GM23338 (cell line): ENCODE measurements at regions not wholly inside any gene's neighbourhood (a gene's known extent, or its start where the extent isn't known, plus 50 kb on each side); places are given as distances from the start of the nearest gene placed in this dataset.

Experiments used
- ATAC-seq: fragments of 200-7000 bp; cut with Tn5 transposase; 3 replicates; pipeline ENCODE4 v1.9.1; 2020
- DNase-seq: peaks from one replicate; pipeline ENCODE4 v3.0.0-alpha.2; 2015; ENCODE audit warnings: low spot score
- H2AFZ ChIP-seq: fragments of 200-600 bp; sonication (generic); 2 replicates; pipeline ENCODE4 v1.8.0; 2016; ENCODE audit warnings: antibody characterized with exemption, mild to moderate bottlenecking, moderate library complexity
- H3F3A ChIP-seq: fragments of 200-600 bp; sonication (generic); replicated peaks from 2 replicates; pipeline ENCODE4 v1.8.0; 2017; ENCODE audit warnings: antibody characterized with exemption, mixed run types, low read depth
- H3K27ac ChIP-seq: fragments of 200-600 bp; sonication (generic); 2 replicates; pipeline ENCODE4 v1.6.1; 2016; ENCODE audit warnings: low read depth
- H3K27me3 ChIP-seq: fragments of 200-600 bp; sonication (generic); 2 replicates; pipeline ENCODE4 v1.8.0; 2016; ENCODE audit warnings: mild to moderate bottlenecking, mixed run types, moderate library complexity; ENCODE audit not compliant: insufficient read depth
- H3K36me3 ChIP-seq: fragments of 200-600 bp; sonication (generic); 2 replicates; pipeline ENCODE4 v1.8.0; 2016; ENCODE audit warnings: mild to moderate bottlenecking; ENCODE audit not compliant: insufficient read depth
- H3K4me1 ChIP-seq: fragments of 200-600 bp; sonication (generic); 2 replicates; pipeline ENCODE4 v1.8.0; 2016; ENCODE audit warnings: mild to moderate bottlenecking, moderate library complexity; ENCODE audit not compliant: insufficient read depth
- H3K4me2 ChIP-seq: fragments of 200-600 bp; sonication (generic); 2 replicates; pipeline ENCODE4 v1.7.1; 2017; ENCODE audit warnings: mixed run types
- H3K4me3 ChIP-seq: fragments of 200-600 bp; sonication (generic); 2 replicates; pipeline ENCODE4 v1.6.1; 2016; ENCODE audit warnings: mixed run types
- H3K79me2 ChIP-seq: fragments of 200-600 bp; sonication (generic); replicated peaks from 2 replicates; pipeline ENCODE4 v1.8.0; 2017; ENCODE audit warnings: mild to moderate bottlenecking; ENCODE audit not compliant: insufficient read depth
- H3K9me2 ChIP-seq: fragments of 200-600 bp; sonication (generic); 2 replicates; pipeline ENCODE4 v1.8.0; 2017; ENCODE audit not compliant: insufficient read depth
- H4K20me1 ChIP-seq: fragments of 200-600 bp; sonication (generic); replicated peaks from 2 replicates; pipeline ENCODE4 v1.8.0; 2017; ENCODE audit warnings: mild to moderate bottlenecking; ENCODE audit not compliant: insufficient read depth
- H3K27ac Mint-ChIP-seq: 2 replicates; pipeline ENCODE4 v1.8.0; 2020; ENCODE audit warnings: inconsistent platforms, mild to moderate bottlenecking, moderate library complexity, mixed read lengths
- H3K27me3 Mint-ChIP-seq: 3 replicates; pipeline ENCODE4 v1.8.0; 2022; ENCODE audit warnings: low read depth, mild to moderate bottlenecking, moderate library complexity, mixed read lengths, inconsistent platforms; ENCODE audit not compliant: insufficient read depth, poor library complexity
- H3K36me3 Mint-ChIP-seq: 3 replicates; pipeline ENCODE4 v1.8.0; 2021; ENCODE audit warnings: low read depth, mild to moderate bottlenecking, inconsistent platforms, moderate library complexity, mixed read lengths
- H3K4me1 Mint-ChIP-seq: 3 replicates; pipeline ENCODE4 v1.8.0; 2020; ENCODE audit warnings: mild to moderate bottlenecking, inconsistent platforms, mixed read lengths
- H3K4me3 Mint-ChIP-seq: 3 replicates; pipeline ENCODE4 v1.8.0; 2021; ENCODE audit warnings: moderate library complexity, mild to moderate bottlenecking, inconsistent platforms, mixed read lengths
- H3K9me3 Mint-ChIP-seq: 3 replicates; pipeline ENCODE4 v1.8.0; 2020; ENCODE audit warnings: moderate library complexity, mild to moderate bottlenecking, inconsistent platforms, mixed read lengths
- CREB1 ChIP-seq: fragments of 250-450 bp; sonication (Bioruptor Pico); IDR thresholded peaks from 2 replicates; pipeline ENCODE4 v1.5.0; 2020; ENCODE audit warnings: low read depth, mild to moderate bottlenecking, moderate library complexity
- EZH2 ChIP-seq: fragments of 200-600 bp; sonication (generic); IDR thresholded peaks from one replicate; pipeline ENCODE4 v1.8.0; 2017; ENCODE audit warnings: antibody characterized with exemption, mild to moderate bottlenecking, low read depth; ENCODE audit not compliant: unreplicated experiment
- EZH2phosphoT487 ChIP-seq: fragments of 200-600 bp; sonication (generic); IDR thresholded peaks from one replicate; pipeline ENCODE4 v1.8.1; 2018; ENCODE audit warnings: antibody characterized with exemption; ENCODE audit not compliant: unreplicated experiment
- NANOG ChIP-seq: IDR thresholded peaks from 2 replicates; pipeline ENCODE4 v1.6.1; 2016; ENCODE audit warnings: antibody characterized with exemption, borderline replicate concordance
- POLR2AphosphoS5 ChIP-seq: IDR thresholded peaks from 2 replicates; pipeline ENCODE4 v1.6.1; 2016; ENCODE audit warnings: antibody characterized with exemption, low read depth
- ZNF114 ChIP-seq: fragments of 250-450 bp; sonication (Bioruptor Pico); IDR thresholded peaks from 2 replicates; pipeline ENCODE4 v1.5.0; 2020; ENCODE audit warnings: mild to moderate bottlenecking, moderate library complexity
- ZNF331 ChIP-seq: fragments of 250-450 bp; sonication (Bioruptor Pico); IDR thresholded peaks from 2 replicates; pipeline ENCODE4 v1.5.0; 2020; ENCODE audit warnings: low read depth, mild to moderate bottlenecking, moderate library complexity
- TF ChIP-seq, protein P1 (sequence below), 2 experiments: fragments of 200-600 bp in 1 of 2; sonication (generic) in 1 of 2; conservative IDR thresholded peaks; 2 replicates each; pipeline versions ENCODE4 v1.5.1 to v1.6.1; 2016 to 2017; ENCODE audit warnings: antibody characterized with exemption in 2 of 2, low read depth in 2 of 2, mild to moderate bottlenecking in 2 of 2, moderate library complexity in 1 of 2
- TF ChIP-seq, protein P2 (sequence below): IDR thresholded peaks from one replicate; pipeline ENCODE4 v1.6.1; 2018; ENCODE audit warnings: antibody characterized with exemption; ENCODE audit not compliant: unreplicated experiment
- TF ChIP-seq, protein P3 (sequence below): IDR thresholded peaks from 2 replicates; pipeline ENCODE4 v1.6.1; 2016; ENCODE audit warnings: antibody characterized with exemption

DNA sequence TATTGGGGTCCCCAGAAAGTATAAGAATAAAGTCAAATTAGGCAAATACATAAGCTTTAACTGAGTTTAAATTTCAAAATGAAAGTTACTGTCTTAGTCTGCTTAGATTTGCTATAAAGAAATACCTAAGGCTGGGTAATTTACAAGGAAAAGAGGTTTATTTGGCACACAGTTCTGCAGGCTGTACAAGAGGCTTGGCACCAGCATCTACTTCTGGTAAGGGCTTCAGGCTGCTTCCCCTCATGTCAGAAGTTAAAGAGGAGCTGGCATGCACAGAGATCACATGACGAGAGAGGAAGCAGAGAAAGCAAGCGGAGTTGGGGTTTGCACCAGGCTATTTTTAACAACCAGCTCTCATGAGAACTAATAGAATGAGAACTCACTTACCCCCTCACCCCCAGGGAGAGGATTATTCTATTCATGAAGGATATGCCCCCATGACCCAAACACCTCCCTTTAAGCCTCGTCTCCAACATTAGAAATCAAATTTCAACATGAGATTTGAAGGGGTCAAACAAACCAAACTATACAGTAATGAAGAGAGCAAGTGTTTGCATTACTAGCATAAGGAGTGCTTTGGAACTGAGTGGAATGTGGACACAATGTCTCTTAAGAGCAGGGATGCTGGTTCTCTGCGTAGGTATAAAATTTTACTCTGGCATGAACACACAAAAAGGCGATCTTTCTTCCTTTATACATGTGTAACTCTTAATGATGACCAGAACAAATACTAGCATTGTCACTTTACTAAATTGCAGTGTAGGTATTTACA is 292.8 kb upstream of the PMFBP1 start (continued):
- TF ChIP-seq, protein P1, sequence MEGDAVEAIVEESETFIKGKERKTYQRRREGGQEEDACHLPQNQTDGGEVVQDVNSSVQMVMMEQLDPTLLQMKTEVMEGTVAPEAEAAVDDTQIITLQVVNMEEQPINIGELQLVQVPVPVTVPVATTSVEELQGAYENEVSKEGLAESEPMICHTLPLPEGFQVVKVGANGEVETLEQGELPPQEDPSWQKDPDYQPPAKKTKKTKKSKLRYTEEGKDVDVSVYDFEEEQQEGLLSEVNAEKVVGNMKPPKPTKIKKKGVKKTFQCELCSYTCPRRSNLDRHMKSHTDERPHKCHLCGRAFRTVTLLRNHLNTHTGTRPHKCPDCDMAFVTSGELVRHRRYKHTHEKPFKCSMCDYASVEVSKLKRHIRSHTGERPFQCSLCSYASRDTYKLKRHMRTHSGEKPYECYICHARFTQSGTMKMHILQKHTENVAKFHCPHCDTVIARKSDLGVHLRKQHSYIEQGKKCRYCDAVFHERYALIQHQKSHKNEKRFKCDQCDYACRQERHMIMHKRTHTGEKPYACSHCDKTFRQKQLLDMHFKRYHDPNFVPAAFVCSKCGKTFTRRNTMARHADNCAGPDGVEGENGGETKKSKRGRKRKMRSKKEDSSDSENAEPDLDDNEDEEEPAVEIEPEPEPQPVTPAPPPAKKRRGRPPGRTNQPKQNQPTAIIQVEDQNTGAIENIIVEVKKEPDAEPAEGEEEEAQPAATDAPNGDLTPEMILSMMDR (conservative IDR thresholded peaks at IDR 0.05; ENCODE audit: low read depth in 2 of 2), result no peak
- no peak for TF ChIP-seq POLR2AphosphoS5
- no peak for TF ChIP-seq EZH2phosphoT487
- TF ChIP-seq, protein P2, sequence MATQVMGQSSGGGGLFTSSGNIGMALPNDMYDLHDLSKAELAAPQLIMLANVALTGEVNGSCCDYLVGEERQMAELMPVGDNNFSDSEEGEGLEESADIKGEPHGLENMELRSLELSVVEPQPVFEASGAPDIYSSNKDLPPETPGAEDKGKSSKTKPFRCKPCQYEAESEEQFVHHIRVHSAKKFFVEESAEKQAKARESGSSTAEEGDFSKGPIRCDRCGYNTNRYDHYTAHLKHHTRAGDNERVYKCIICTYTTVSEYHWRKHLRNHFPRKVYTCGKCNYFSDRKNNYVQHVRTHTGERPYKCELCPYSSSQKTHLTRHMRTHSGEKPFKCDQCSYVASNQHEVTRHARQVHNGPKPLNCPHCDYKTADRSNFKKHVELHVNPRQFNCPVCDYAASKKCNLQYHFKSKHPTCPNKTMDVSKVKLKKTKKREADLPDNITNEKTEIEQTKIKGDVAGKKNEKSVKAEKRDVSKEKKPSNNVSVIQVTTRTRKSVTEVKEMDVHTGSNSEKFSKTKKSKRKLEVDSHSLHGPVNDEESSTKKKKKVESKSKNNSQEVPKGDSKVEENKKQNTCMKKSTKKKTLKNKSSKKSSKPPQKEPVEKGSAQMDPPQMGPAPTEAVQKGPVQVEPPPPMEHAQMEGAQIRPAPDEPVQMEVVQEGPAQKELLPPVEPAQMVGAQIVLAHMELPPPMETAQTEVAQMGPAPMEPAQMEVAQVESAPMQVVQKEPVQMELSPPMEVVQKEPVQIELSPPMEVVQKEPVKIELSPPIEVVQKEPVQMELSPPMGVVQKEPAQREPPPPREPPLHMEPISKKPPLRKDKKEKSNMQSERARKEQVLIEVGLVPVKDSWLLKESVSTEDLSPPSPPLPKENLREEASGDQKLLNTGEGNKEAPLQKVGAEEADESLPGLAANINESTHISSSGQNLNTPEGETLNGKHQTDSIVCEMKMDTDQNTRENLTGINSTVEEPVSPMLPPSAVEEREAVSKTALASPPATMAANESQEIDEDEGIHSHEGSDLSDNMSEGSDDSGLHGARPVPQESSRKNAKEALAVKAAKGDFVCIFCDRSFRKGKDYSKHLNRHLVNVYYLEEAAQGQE, result no peak

DNA sequence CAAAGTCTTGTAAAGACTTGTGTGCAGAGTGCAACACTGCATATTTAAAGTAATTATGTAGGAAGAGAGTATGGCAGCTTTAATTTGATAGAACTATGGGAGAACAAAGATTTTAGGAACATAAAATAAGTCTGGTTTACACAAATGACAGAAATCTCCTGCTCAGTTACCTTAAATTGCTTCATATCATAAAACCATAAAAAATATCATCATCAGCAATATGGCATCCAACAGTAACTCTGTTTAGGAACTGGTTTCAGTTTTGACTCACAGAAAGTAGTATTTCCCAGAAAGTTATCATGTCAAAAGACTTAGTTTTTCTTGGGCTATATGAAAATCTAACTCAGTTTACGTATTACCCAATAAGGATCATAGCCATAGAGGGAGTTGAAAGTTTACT is 292.1 kb upstream of the PMFBP1 start:
- TF ChIP-seq ZNF114 (CRISPR knock-in tag), result no peak
- no peak for TF ChIP-seq ZNF331 (CRISPR knock-in tag)
- TF ChIP-seq, protein P1 (conservative IDR thresholded peaks at IDR 0.05; ENCODE audit: low read depth in 2 of 2), result no peak
- TF ChIP-seq CREB1 (CRISPR knock-in tag), result no peak
- TF ChIP-seq EZH2, result no peak
- TF ChIP-seq, protein P2, result no peak
- TF ChIP-seq POLR2AphosphoS5, result no peak
- no peak for TF ChIP-seq NANOG
- TF ChIP-seq, protein P3, sequence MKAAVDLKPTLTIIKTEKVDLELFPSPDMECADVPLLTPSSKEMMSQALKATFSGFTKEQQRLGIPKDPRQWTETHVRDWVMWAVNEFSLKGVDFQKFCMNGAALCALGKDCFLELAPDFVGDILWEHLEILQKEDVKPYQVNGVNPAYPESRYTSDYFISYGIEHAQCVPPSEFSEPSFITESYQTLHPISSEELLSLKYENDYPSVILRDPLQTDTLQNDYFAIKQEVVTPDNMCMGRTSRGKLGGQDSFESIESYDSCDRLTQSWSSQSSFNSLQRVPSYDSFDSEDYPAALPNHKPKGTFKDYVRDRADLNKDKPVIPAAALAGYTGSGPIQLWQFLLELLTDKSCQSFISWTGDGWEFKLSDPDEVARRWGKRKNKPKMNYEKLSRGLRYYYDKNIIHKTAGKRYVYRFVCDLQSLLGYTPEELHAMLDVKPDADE, result no peak
- H2AFZ ChIP-seq, result no peak overlapping the region
- Mint-ChIP-seq H3K9me3 (no peaks in the 10 kb centered on the region), H3K27me3 (no peaks in the 10 kb centered on the region), H3K4me3 (no peak overlapping the region), H3K36me3 (no peaks in the 10 kb centered on the region), H3K4me1 (no peaks in the 10 kb centered on the region), H3K27ac (no peak overlapping the region)
- no peak overlapping the region for H3K27ac ChIP-seq
- DNase-seq (no peak), ATAC-seq (no peak)
- no peak overlapping the region for H3K4me2 ChIP-seq
- no peaks in the 10 kb centered on the region for H3K9me2 ChIP-seq
- H3K27me3 ChIP-seq, result no peaks in the 10 kb centered on the region
- no peaks in the 10 kb centered on the region for H4K20me1 ChIP-seq
- no peaks in the 10 kb centered on the region for H3K79me2 ChIP-seq
- H3K4me3 ChIP-seq, result no peak overlapping the region
- no peaks in the 10 kb centered on the region for H3K4me1 ChIP-seq
- H3F3A ChIP-seq, result no peaks in the 10 kb centered on the region
- H3K36me3 ChIP-seq, result no peaks in the 10 kb centered on the region
